Ammon's horn (tissue), 1 donor: ENCODE measurements at regions not wholly inside any gene's neighbourhood (a gene's known extent, or its start where the extent isn't known, plus 50 kb on each side); places are given as distances from the start of the nearest gene placed in this dataset.

Experiments
- DNase-seq: peaks from one replicate; pipeline ENCODE4 v3.0.0-alpha.2; 2016; ENCODE audit warnings: low spot score

DNA sequence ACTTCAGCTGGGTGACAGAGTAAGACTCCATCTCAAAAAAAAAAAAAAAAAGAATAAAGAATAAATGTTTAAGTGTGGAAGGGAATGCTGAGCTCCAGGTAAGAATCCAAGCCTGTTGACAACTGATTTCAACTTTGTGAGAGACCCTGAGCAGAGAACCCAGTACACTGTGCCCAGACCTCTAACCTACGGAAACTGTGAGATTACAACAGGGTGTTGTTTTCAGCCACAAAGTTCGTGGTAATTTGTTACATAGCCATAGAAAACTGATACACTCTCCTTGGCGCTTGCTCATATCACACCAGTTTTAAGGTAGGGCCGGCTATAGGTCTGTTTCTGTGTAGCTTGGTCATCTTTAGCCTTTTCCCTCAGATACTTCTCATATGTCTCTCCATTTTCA is 98.4 kb upstream of the PAPOLG start:
- DNase-seq = no peak

DNA sequence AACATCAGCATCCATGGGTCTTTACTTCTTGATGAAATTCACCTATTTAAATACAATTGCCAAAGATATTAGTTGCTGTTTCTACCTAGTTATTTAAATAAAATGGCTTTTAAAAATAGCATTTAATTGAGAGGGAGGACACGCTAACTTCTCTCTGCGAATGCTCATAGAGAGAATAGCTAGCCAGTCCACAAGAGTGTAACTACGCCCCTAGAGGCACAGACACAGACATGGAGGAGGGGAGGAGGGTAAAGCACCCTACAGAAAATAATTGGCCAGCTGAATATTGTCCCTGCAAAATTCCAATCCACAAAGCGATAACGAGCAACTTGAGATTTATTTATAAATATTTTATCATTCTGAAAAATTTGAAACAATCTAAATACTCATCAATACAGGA is 97.0 kb upstream of the PAPOLG start:
- no peak for DNase-seq

DNA sequence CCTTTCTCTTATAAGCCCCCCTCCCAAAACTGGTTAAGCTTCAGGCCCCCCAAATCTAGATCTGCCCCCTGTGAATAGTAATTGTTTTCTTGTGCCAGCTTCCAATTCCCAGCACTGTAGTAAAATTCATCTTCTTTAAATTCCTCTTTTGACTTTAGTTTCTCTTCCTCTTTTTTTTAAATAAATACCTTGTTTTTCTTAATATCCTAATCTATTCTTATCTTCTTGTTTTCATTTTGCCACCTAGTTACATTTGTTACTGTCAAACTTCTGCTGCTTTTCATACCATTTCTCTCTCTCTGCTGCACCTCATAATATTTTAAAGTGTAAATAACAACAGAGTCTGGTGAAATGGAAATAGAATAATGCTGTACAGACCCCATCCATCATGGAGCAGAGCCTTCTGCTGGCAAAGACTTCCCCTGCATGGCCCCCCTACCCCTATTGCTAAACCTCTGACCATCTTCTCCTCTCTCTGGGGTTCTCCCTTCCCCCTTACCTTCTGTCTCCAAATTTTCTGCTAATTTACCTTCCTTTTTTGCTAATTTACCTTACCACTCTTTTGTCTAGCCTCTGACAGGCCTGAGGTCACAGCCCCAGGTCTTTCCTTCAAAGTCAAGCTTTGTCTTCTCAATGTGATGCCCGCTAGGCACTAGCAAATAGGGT is 94.9 kb upstream of the PAPOLG start:
- no peak for DNase-seq

DNA sequence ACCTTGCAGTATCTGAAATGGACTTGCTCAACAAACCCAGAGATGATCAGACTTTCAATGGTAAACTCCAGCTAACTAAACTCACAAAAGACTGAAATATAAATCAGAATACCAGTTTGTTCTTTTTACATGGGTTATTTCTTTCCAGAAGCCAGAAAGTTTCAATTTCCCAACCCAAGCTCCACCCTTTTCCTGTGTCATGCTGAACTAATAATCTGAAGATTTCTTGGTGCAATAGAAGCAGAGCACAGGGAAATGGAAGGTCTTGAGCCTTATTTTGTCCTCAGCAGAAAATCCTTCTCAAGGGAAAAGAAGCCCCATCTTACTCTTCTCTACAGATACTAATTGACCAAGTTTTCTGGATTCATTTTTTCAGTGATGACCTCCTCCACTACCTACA is 93.3 kb upstream of the PAPOLG start:
- no peak for DNase-seq

DNA sequence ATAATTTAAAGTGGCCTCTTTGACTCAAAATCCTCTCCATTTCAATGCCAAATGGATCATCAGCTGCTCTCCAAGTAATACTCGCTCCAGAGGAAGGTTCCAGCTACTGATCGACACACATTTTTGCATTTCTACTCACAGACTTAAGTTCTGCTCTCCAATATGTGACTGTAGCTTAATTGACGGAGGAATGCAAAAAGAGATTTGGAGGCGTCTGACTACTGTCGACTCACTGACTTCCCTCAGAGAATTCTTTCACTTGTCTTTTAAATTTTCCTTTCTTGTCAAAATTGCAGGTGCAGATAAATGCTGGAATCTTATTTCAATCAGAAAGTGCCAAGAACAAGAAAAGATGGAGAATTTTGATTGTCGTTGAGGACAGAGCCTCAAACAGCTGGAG is 84.1 kb upstream of the PAPOLG start:
- no peak for DNase-seq

DNA sequence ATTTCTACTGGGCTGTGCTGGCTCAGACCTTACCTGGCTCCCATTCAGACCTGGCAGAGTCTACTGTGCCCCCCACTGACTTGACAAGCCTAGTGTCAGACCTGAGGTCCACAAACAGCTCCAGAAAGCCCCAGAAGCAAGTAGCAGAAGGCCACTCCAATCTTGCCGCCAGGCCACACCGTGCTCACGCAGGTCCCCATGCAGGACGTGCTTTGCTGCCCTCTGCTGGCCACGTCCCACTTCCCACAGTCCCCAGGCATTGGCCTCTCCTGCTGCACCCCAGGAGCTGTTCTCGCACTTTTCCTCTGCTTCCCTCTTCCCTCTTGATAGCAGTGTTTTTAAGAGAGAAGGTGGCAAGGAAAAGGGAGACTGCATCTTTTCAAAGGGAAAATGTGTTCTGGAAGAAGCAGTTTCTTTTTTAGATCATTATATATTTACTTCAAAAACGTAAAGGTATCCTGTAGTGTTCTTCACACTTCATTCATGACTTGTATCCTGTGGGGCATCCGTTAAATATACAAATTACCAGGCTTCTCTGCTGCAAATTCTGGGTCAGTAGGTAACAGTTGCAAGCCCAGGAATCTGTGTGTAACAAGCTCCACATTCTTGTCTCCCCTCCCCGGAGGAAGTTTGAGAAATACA is 81.4 kb upstream of the PAPOLG start:
- DNase-seq = peak; percentile 92

DNA sequence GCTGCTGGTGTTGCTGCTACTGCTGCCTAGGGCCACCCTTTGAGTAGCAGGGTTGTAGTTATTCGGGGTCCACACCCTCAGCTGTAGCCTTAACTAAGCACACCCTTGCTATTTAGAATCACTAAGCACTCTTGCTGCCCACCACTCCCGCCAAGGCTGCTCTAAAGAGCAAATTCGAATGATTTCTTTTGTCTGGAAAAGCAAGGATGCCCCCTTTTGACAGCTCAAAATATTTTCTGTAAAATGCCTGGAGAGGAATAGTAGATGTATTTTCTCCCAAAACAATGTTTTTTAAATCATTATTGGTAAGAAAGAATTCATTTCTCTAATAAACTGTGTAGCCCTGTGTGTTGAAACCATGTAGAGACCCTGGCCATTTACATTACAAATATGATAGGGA is 80.8 kb upstream of the PAPOLG start:
- no peak for DNase-seq

DNA sequence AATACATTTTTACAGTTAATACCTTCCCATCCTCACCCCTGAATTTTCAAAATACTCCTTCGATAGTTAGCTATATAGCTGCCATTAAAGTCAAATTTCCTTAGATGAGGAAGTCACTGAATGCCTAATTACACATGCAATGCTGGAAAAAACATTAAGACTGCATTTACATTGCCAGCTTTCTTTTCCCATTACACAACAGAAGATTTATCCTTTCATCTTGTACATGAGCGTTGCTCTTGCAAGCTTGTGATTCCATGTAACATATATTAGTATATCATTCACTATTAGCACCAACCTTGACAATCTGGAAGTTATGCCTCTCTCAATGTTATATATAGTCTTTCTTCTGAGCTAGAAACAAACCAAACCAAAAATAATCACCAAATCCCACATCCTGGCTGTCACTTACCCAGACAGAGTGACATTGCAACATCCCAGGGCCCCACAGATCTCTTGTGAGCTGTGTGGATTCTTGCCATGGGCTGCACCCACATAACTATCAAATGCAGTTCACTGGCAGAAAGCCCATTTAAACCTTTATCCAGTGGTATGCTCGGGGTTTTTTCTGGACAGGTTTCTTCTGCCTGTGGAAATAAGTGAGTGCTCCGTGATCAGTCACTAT is 79.2 kb upstream of the PAPOLG start:
- peak; percentile 27 for DNase-seq

DNA sequence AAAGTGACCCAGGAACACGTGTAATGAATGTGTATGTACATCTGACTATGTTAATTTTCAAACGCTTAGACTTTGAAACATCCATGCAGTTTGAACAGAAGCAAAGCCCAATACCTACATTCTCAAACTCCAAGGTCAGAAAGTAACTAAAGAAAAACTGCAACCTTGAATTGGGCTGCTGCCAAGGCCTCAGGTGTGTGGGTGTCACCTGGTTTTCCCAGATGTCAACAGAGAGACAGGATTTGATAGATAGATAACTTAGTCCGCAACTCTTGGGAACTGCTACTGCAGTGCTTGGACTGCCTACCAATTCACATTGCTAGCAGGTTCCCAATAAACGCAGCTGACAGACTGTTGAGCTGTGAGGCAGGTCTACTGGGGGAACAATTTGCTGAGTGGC is 78.7 kb upstream of the PAPOLG start:
- no peak for DNase-seq

DNA sequence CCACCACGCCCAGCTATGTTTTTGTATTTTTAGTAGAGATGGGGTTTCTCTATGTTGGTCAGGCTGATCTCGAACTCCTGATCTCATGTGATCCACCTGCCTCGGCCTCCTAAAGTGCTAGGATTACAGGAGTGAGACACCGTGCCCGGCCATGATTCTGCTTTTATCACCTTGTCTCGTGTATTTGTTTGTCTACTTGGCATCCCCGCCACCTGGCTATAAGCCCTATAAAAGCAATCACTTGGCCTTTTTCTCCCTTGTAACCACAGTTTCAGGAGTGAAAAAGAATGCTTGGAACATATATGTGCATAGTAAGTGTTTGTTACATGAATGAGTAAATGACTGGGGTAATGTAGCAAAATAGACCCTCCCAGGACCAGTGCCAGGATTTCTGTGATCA is 77.5 kb upstream of the PAPOLG start:
- DNase-seq = no peak

DNA sequence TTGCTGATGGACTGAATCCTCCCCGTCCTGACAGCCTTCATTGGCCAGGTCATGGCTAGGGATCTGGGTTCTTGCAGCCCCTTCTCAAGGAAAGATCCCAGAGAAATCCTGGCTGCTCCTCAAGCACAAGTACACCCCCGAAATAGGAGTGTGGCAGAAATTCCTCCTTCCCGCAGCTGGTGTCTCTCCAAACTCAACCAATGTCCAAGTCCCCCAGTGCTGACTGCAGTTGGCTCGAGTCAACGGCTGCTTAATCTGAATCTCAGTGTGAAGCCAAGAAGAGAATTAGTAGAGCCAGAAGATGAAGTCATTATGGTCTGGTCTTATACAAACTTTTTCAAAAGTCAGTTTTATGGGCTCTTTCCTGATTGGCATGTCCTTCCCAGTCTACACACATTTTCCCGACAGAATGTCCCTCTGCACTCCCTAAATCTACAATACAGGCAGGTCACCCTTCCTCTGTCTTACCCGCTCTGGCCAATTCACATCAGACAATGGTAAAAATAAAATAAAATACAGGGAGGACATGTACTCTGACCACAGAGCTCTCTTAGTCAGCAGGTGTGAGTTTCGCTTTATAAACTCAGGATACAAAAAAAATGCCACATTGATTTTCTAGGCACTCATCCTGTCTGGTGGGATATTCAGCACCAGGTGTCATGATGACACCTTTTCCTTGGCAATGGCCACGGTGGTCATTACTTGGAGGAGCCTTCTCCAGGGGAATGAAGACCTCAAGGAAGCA is 76.9 kb upstream of the PAPOLG start:
- DNase-seq = no peak

DNA sequence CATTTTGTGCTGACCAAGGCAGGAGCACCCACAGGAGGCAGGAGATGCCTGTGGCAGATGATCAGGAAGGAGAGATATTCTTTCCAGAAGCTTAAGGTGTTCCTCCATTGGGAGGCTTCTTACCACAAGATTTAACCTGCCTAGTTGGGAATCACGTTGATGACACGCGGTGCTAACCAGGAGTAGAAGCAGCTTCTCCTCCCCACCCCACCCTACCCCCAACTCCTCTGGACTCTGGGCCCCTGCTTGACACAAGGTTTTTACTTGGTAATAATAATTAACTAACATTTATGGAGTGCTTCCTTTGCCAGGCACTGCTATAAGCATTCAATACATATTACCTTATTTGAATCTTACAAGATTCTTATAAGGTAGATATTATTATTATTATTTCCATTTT is 62.5 kb upstream of the PAPOLG start:
- no peak for DNase-seq

DNA sequence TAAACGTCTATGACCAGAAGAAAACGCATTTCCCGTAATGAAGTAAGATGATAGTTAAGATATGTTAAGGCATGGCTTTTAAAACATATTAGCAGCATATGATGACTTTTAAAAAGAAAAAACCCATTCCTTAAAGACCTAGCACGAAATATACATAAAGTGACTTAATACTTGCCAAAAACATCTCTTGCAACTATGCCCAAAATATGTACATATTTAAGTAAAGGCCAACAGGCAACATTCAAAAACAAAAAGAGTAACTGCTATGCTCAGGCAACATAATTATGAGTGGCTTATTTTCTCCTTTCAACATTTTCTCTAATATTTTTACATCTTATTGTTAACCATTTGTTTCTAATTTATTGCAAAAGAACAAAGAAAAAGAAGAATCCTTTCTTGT is 60.3 kb upstream of the PAPOLG start:
- no peak for DNase-seq

DNA sequence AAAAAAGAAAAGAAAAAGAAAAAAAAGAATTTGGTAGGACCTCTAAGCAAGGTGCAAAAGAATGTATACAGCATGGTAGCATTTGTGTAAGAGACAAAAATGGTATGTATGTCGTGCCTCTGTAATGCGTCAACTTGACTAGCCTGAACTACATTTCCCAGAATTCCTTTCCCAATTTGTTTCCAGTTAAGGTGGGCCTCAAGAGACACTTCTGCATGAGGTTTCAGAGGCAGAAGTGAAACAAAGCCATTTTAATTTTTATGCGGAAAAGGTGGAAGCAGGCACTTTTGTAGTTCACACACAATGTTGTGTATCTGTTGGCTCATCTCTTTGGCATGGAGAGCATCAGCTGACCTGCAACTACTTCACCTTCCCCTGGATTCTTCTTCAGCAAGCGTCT is 56.5 kb upstream of the PAPOLG start:
- no peak for DNase-seq

DNA sequence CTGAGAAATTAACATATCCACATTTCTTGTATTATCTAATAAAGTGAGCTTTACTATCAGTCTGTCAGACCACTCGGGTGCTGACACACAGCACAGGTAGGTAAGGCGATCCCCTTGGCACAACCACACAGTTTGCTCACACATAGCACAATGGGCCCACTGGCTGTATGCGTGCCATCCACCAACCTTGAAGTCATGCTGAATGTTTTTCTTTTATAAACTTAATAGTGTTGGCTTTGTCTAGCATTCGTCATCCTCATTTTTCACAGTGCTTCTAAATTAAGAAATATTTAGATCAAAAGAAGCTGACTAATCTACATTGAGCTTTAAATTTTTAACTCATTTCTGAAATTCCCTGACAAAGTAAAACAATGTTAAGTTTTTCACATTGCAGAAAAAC is 50.0 kb upstream of the PAPOLG start:
- no peak for DNase-seq
